SJSA1 (cell line): ENCODE measurements at regions not wholly inside any gene's neighbourhood (a gene's known extent, or its start where the extent isn't known, plus 50 kb on each side); places are given as distances from the start of the nearest gene placed in this dataset.
"Not testable (repeated sequence)": the region's sequence is repeated elsewhere in the genome, so short reads cannot be mapped to it uniquely, and the experiment has no call there.

Experiments
- DNase-seq, 2 experiments: peaks; one replicate each; pipeline ENCODE4 v3.0.0-alpha.2; 2015 to 2020; ENCODE audit warnings: low spot score in 2 of 2, low read depth in 1 of 2
- H3K27ac ChIP-seq: fragments of 250-450 bp; sonication (Bioruptor Pico); 2 replicates; pipeline ENCODE4 v1.5.1; 2020; ENCODE audit warnings: mild to moderate bottlenecking, moderate library complexity
- H3K27me3 ChIP-seq: fragments of 250-450 bp; sonication (Bioruptor Pico); replicated peaks from 2 replicates; pipeline ENCODE4 v1.5.1; 2020; ENCODE audit warnings: mild to moderate bottlenecking, moderate library complexity
- H3K36me3 ChIP-seq: fragments of 250-450 bp; sonication (Bioruptor Pico); 2 replicates; pipeline ENCODE4 v1.5.1; 2020; ENCODE audit warnings: mild to moderate bottlenecking
- H3K4me1 ChIP-seq: fragments of 250-450 bp; sonication (Bioruptor Pico); replicated peaks from 2 replicates; pipeline ENCODE4 v1.6.1; 2021; ENCODE audit warnings: mild to moderate bottlenecking
- H3K4me3 ChIP-seq: fragments of 250-450 bp; sonication (Bioruptor Pico); 2 replicates; pipeline ENCODE4 v1.5.1; 2020; ENCODE audit warnings: mild to moderate bottlenecking
- H3K9me3 ChIP-seq: fragments of 250-450 bp; sonication (Bioruptor Pico); replicated peaks from 2 replicates; pipeline ENCODE4 v1.5.1; 2020; ENCODE audit warnings: mild to moderate bottlenecking

DNA sequence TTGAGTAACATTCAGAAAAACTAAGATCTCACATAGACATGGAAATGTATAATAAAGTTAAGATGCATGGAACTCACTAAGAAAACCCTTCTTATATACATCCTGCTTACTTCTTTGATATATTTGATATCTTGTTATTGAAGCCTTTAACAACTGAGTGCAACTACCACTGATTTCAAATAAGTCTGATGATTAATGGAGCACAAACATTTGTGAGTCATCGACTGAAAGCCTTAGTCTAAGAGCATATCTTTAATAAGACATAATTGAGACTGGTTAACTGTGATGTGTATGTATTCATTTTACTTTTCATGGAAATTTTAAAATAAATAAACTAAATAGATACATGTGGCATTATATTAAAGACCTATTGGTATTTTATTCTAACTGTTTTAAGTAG is 740.5 kb downstream of the EPHA3 start:
- Histone ChIP-seq H3K36me3 (no peaks in the 10 kb centered on the region), H3K9me3 (no peaks in the 10 kb centered on the region), H3K4me1 (no peaks in the 10 kb centered on the region), H3K27ac (no peak overlapping the region), H3K4me3 (no peak overlapping the region), H3K27me3 (no peaks in the 10 kb centered on the region)
- no peak for DNase-seq

DNA sequence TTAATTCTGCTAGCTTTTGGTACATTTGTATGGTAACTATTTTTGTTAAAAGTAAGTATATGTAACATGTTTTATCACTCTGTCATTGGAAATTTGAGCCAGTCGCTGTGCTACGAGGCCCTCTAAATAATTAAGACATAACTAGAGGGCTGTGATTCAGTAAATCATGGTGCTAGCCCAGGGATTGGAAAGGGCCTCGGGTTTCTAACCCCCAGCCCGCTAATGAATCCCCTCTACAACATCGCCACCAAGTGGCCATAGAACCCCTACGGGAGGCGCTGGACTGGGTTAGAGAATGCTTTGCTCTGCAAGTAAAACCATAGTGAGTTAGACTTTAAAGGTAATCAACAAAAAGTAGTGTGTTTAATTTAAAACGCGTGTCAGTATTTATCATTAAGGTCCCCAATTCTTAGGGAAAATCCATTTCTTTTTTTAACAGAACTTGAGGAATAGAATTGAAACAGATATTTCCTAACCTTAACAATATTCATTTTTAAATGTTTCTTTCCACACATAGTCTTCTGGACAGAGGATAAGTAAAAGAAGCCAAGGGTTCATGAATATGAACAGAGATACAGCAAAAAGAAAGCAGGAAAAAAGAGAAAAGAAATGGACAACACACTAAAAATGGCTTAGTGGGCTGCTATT is 744.7 kb downstream of the EPHA3 start:
- Histone ChIP-seq H3K27me3 (no peaks in the 10 kb centered on the region), H3K4me1 (no peaks in the 10 kb centered on the region), H3K9me3 (no peaks in the 10 kb centered on the region), H3K36me3 (no peaks in the 10 kb centered on the region), H3K4me3 (no peak overlapping the region), H3K27ac (no peak overlapping the region)
- peak; percentile 1 to 32 for DNase-seq

DNA sequence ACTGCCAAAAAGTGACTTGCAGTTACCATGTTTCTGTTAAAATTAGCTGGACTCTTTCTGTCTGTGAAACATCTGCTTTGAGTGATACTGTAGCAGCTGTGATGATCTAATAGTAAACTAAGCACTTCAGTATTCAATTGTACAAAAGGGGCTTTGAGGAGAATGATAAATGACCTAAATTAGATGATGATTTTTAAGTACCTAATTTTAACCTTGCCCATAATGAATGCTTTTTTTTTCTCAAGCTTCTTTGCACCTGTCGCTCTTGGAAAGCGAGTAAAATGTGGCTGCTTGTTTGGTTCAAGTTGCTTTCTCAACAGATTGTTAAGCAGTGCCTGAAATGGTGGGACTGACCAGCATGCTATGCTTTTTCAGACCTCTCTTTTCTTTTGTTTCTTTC is 752.3 kb downstream of the EPHA3 start:
- H3K27me3 ChIP-seq, result no peaks in the 10 kb centered on the region
- no peaks in the 10 kb centered on the region for H3K9me3 ChIP-seq
- H3K4me3 ChIP-seq, result no peak overlapping the region
- no peaks in the 10 kb centered on the region for H3K4me1 ChIP-seq
- H3K36me3 ChIP-seq, result no peaks in the 10 kb centered on the region
- no peak for DNase-seq
- H3K27ac ChIP-seq, result no peak overlapping the region

DNA sequence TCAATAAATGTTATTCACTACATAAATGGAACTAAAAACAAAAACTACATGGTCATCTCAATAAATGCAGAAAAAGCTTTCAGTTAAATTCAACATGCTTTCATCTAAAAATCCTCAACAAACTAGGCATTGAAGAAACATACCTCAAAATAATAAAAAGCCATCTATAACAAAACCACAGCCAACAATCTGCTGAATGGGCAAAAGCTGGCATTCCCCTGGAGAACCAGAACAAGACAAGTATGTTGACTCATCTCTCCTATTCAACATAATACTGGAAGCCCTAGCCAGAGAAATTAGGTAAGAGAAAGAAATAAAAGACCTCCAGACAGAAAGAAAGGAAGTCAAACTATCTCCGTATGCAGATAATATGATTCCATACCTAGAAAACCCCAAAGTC is 759.9 kb downstream of the EPHA3 start:
- no peaks in the 10 kb centered on the region for H3K36me3 ChIP-seq
- no peaks in the 10 kb centered on the region for H3K9me3 ChIP-seq
- H3K4me1 ChIP-seq, result no peaks in the 10 kb centered on the region
- no peak overlapping the region for H3K4me3 ChIP-seq
- H3K27ac ChIP-seq, result no peak overlapping the region
- DNase-seq, result no peak
- H3K27me3 ChIP-seq, result no peaks in the 10 kb centered on the region

DNA sequence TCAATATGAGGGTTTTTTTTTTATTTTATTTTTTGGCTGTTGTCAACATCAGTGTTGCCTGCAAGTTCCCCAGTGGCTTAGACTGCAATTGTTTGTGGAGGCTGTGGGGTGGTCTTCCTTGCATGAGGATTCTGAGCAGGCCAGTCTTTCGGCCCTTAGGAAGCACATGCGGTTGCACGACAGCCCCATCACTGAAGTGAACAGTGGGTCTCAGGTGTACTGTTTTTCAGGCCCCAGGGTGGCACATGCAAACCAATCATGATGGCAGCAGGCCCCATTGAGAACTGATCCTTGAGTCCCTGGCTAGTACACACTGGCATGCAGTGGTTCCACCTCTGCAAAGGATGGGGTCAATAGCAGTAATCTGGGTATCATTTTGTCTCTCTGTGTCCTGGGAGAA is 768.7 kb downstream of the EPHA3 start:
- no peak for DNase-seq
- H3K4me1 ChIP-seq, result no peaks in the 10 kb centered on the region

DNA sequence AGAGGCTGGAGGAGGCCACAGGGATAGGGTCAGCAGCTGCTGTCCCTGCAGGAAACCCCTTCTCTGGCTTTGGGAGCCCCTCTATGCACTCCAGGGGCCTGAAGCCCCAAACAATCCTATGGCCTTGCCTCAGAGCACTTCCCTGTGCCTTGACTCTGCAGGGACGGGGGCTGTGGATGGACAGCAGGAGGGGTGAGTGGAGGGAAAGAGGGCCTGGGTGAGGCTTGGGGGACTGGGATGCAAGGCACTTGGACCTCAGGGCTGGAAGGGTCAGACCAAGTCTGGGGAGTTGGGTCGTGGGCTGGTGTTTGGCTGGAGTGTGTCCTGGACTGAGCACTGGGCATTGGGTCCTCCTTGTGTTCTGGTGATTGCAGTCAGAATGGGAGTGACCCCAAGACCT is 769.8 kb downstream of the EPHA3 start:
- no peaks in the 10 kb centered on the region for H3K4me1 ChIP-seq
- no peaks in the 10 kb centered on the region for H3K27me3 ChIP-seq
- H3K4me3 ChIP-seq, result no peak overlapping the region
- H3K36me3 ChIP-seq, result no peaks in the 10 kb centered on the region
- no peaks in the 10 kb centered on the region for H3K9me3 ChIP-seq
- no peak for DNase-seq
- no peak overlapping the region for H3K27ac ChIP-seq

More for the DNA sequence above, 768.7 kb downstream of the EPHA3 start:
- Histone ChIP-seq H3K27me3 (no peaks in the 10 kb centered on the region), H3K27ac (no peak overlapping the region), H3K9me3 (no peaks in the 10 kb centered on the region), H3K36me3 (no peaks in the 10 kb centered on the region), H3K4me3 (no peak overlapping the region)

DNA sequence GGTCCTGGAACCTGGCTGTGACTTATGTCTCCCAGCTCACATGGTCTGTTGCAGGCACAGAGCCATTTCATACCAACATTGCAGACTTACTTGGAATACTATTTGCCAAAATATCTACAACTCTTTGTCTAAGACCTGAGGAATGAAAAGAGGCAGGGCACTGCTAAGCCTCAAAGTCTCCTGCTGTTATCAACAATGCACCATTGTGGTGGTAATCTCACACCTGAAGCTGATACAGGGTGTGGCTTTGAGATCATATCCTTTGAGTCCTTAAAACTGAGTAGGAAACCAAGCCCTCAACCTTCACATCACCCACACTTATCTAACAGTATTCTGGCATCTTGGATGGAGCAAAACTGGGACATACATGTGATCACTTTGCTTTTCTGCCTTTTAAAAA is 782.0 kb downstream of the EPHA3 start:
- Histone ChIP-seq H3K9me3 (no peaks in the 10 kb centered on the region), H3K4me3 (no peak overlapping the region), H3K36me3 (no peaks in the 10 kb centered on the region), H3K4me1 (no peaks in the 10 kb centered on the region), H3K27me3 (no peaks in the 10 kb centered on the region), H3K27ac (no peak overlapping the region)
- no peak for DNase-seq

DNA sequence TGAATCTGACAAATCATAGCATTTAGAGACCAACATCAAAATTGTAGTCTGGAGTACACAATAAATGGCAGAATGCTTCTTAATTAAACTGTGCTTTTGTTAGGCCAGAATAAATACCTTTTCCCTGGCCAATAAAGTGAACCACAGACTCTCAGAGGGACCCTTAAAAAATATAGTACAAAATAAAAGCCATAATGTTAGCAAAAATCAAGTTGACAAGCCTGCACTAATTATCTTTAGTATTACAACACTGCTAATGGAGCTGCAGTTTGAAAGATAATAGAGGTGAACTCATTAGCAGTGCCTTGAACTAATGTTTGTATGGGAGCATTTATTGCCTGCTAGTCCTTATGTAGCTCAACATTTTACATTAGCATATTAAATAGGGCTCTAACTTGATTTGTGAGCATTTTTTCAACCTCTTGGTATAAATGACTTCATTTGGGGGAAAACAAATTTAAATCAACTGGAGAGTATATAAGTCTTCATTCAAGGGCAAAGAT is 801.3 kb downstream of the EPHA3 start:
- no peak overlapping the region for H3K4me3 ChIP-seq
- H3K4me1 ChIP-seq, result no peaks in the 10 kb centered on the region
- H3K27me3 ChIP-seq, result no peaks in the 10 kb centered on the region
- no peaks in the 10 kb centered on the region for H3K36me3 ChIP-seq
- no peak overlapping the region for H3K27ac ChIP-seq
- no peaks in the 10 kb centered on the region for H3K9me3 ChIP-seq
- DNase-seq, result no peak

DNA sequence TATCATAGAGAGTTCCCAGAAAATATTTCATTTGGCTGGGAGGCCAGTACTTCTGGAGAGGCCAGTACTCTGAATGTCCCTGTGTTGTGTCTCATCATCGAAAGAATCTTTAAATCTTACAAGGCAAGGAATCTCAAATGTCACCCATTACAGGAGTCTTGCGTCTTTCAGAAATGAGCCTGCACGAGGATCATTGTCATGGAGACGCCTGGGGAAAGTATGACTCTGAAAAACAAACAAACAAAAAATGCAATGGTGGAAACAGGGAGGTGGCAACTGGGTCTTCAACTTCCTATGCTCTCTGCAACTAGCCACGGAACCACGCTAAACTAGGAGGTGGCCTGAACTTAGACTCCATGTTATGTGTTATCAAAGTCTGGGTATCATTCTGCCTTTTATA is 804.6 kb downstream of the EPHA3 start:
- Histone ChIP-seq H3K4me3 (no peak overlapping the region), H3K27me3 (no peaks in the 10 kb centered on the region), H3K9me3 (no peaks in the 10 kb centered on the region), H3K4me1 (no peaks in the 10 kb centered on the region), H3K36me3 (no peaks in the 10 kb centered on the region), H3K27ac (no peak overlapping the region)
- no peak for DNase-seq

DNA sequence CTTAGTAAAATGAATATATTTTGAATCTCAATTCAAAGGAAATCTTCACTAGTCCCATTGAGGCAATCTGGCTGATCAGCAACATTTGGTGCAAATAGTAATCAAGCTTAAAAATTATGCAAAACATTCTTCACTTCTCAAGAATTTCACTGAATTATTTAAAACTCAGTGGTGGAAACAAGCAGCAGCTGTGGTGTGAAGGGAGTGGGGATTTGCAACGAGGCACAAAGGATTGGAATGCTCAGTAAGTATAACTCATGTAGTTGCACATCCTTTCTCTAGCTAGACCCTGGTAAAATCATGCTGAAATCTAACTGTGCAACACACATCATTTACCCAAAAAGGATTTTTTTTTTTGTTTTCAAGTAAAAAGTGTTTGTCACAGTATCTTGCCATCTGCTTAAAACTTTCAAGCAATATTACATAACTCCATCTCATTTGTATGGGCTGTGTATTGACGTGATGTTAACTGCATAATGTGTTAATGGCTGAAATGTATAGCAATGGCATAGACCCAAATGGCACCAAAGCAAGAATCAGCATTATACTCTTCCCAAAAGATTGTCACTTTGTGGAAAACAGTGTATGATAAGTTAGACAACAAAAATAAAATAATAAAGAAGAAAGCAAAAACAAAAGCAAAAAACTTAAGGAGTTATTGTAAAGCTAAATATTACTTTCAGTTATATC is 816.6 kb downstream of the EPHA3 start:
- Histone ChIP-seq H3K36me3 (no peaks in the 10 kb centered on the region), H3K9me3 (no peaks in the 10 kb centered on the region), H3K27ac (no peak overlapping the region), H3K4me1 (no peaks in the 10 kb centered on the region), H3K4me3 (no peak overlapping the region), H3K27me3 (no peaks in the 10 kb centered on the region)
- DNase-seq, result no peak

DNA sequence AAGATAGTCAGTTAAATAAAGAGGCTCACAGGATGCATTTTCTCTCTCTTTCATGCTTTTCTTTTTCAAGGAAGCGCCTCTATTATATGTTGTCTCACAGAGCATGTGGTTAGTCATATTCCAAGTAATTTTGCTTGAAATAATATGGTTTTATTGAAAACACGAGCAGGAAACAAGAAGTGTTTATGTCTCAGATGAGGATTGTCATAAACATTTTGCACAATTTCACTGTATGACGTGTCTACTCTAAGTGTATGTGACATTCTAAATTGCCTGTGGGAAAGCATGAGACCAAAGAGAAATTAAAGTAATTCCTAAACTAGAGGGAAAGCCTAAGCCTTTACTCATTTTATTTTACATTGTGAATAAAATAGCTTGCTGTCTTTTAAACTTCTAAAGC is 818.6 kb downstream of the EPHA3 start:
- no peak overlapping the region for H3K4me3 ChIP-seq
- no peaks in the 10 kb centered on the region for H3K4me1 ChIP-seq
- H3K36me3 ChIP-seq, result no peaks in the 10 kb centered on the region
- DNase-seq, result no peak
- H3K27ac ChIP-seq, result no peak overlapping the region
- no peaks in the 10 kb centered on the region for H3K9me3 ChIP-seq
- H3K27me3 ChIP-seq, result no peaks in the 10 kb centered on the region

DNA sequence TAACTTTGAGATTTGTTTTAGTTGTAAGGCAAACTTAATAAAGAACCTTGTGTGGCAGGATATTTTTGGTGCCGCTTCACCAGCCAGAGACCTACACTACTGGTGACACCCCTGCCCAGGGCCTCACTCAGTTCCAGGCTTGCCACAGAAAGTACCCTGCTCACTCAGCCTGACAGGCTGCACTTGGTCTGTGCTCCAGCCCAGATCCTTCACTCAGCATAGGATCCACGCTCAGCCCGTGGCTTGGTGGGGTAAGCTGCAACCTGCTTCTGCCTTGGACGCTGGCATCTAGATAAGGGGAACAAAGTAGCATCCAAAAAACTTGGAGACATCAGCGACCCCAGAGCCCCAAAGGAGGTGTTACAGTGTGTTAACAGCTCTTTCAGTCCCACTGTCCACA is 825.5 kb downstream of the EPHA3 start:
- no peak for DNase-seq
- no peaks in the 10 kb centered on the region for H3K4me1 ChIP-seq
- H3K27me3 ChIP-seq, result no peaks in the 10 kb centered on the region
- no peak overlapping the region for H3K4me3 ChIP-seq
- no peaks in the 10 kb centered on the region for H3K36me3 ChIP-seq
- no peaks in the 10 kb centered on the region for H3K9me3 ChIP-seq
- H3K27ac ChIP-seq, result no peak overlapping the region

DNA sequence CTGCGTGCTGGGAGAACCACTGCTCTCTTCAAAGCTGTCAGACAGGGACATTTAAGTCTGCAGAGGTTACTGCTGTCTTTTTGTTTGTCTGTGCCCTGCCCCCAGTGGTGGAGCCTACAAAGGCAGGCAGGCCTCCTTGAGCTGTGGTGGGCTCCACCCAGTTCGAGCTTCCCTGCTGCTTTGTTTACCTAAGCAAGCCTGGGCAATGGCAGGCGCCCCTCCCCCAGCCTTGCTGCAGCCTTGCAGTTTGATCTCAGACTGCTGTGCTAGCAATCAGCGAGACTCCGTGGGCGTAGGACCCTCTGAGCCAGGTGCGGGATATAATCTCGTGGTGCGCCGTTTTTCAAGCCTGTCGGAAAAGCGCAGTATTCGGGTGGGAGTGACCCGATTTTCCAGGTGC is 837.0 kb downstream of the EPHA3 start:
- not testable (repeated sequence) for H3K27ac ChIP-seq, H3K36me3 ChIP-seq, H3K27me3 ChIP-seq, DNase-seq, H3K4me3 ChIP-seq, H3K4me1 ChIP-seq, H3K9me3 ChIP-seq

DNA sequence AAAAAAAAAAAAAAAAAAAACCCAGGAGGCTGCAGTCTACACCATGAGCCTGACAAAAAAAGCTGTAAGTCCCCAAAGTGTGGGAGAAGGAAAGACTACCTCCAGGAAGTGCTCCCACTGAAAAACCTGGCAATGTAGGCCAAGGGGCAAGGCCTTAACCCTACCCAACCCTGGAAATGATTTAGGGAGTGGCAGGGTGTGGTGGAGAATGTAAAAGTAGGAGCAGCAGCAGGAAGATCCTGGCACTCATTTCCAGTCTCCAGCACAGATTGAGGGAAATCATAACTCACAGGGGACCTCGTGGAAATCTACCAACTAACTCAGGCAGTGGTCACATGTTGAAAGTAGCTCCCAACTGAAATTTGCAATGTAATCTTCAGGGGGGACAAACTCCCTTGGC is 839.5 kb downstream of the EPHA3 start:
- no peaks in the 10 kb centered on the region for H3K4me1 ChIP-seq
- no peak overlapping the region for H3K27ac ChIP-seq
- no peak overlapping the region for H3K4me3 ChIP-seq
- H3K27me3 ChIP-seq, result no peaks in the 10 kb centered on the region
- H3K36me3 ChIP-seq, result no peaks in the 10 kb centered on the region
- H3K9me3 ChIP-seq, result no peaks in the 10 kb centered on the region
- DNase-seq, result no peak
